ENCODE measurements at regions not wholly inside any gene's neighbourhood (a gene's known extent, or its start where the extent isn't known, plus 50 kb on each side); places are given as distances from the start of the nearest gene placed in this dataset.
A peak's percentile ranks its signal among the peaks of the same experiment; 100 is the strongest.

GRCh38 chr2:38465789-38466127, 88.7 kb upstream of the ATL2 start:
- H3K4me3 ChIP-seq (ENCODE audit: low read depth, poor library complexity, severe bottlenecking), result no peak overlapping the region
- no peak for DNase-seq (ENCODE audit: low spot score in 2 of 2)
- intact Hi-C loops (cut with DNase I; ENCODE audit: low total_unique reads), result loop anchor here (10.0 kb wide), 1 partner anchor 91 kb away; the partner anchor contains the start of gene ATL2
- WGBS, 2 donors, result 70 to 71% methylated on average over 4 of the region's 4 CpGs
- TF ChIP-seq POLR2A (IDR thresholded peaks at IDR 0.05) (no peak), CTCF (IDR thresholded peaks at IDR 0.05) (no peak)

- 90 to 91% methylated on average over 9 of the region's 9 CpGs for WGBS, 2 donors
- intact Hi-C loops (cut with DNase I; ENCODE audit: low total_unique reads), result loop anchor here (10.0 kb wide), 1 partner anchor 90 kb away; the partner anchor contains the start of gene ATL2
- H3K4me3 ChIP-seq (ENCODE audit: low read depth, poor library complexity, severe bottlenecking), result no peak overlapping the region
- no peak for DNase-seq (ENCODE audit: low spot score in 2 of 2)
- no peak for TF ChIP-seq POLR2A (IDR thresholded peaks at IDR 0.05)
Observed at GRCh38 chr2:38464971-38465788, 88.1 kb upstream of the ATL2 start.

- H3K4me3 ChIP-seq (ENCODE audit: low read depth, poor library complexity, severe bottlenecking), result no peak overlapping the region
- WGBS, 2 donors, result 86 to 89% methylated on average over 4 of the region's 4 CpGs
- DNase-seq (ENCODE audit: low spot score in 2 of 2), result no peak
- intact Hi-C loops (cut with DNase I; ENCODE audit: low total_unique reads), result loop anchor here (10.0 kb wide), 1 partner anchor 89 kb away; the partner anchor contains the start of gene ATL2
- no peak for TF ChIP-seq CTCF (IDR thresholded peaks at IDR 0.05)
- TF ChIP-seq POLR2A (IDR thresholded peaks at IDR 0.05), result no peak
Observed at GRCh38 chr2:38463752-38464151, 86.7 kb upstream of the ATL2 start.

GRCh38 chr2:38462121-38462661, 85.1 kb upstream of the ATL2 start:
- intact Hi-C loops (cut with DNase I; ENCODE audit: low total_unique reads), result loop anchor here (10.0 kb wide), 1 partner anchor 87 kb away; the partner anchor contains the start of gene ATL2
- DNase-seq (ENCODE audit: low spot score in 2 of 2), result peak in 1 of 2 donors; percentile 59
- TF ChIP-seq CTCF (IDR thresholded peaks at IDR 0.05) (no peak), POLR2A (IDR thresholded peaks at IDR 0.05) (no peak)
- H3K4me3 ChIP-seq (ENCODE audit: low read depth, poor library complexity, severe bottlenecking), result no peak overlapping the region
- WGBS, 2 donors, result 43 to 59% methylated on average over 7 of the region's 7 CpGs

GRCh38 chr2:38461470-38461869, 84.4 kb upstream of the ATL2 start:
- WGBS, 2 donors, result 66 to 78% methylated on average over 1 of the region's 1 CpG
- intact Hi-C loops (cut with DNase I; ENCODE audit: low total_unique reads), result loop anchor here (10.0 kb wide), 1 partner anchor 87 kb away; the partner anchor contains the start of gene ATL2
- DNase-seq (ENCODE audit: low spot score in 2 of 2), result no peak

More at GRCh38 chr2:38461470-38461869, 84.4 kb upstream of the ATL2 start:
- no peak for TF ChIP-seq CTCF (IDR thresholded peaks at IDR 0.05)
- no peak for TF ChIP-seq POLR2A (IDR thresholded peaks at IDR 0.05)
- H3K4me3 ChIP-seq (ENCODE audit: low read depth, poor library complexity, severe bottlenecking), result no peak overlapping the region

Measured in lower leg skin (tissue), 4 donors.